GM23248 (cell line): ENCODE measurements at regions not wholly inside any gene's neighbourhood (a gene's known extent, or its start where the extent isn't known, plus 50 kb on each side); places are given as distances from the start of the nearest gene placed in this dataset.

Source experiments
- EZH2 ChIP-seq: fragments of 200-600 bp; sonication (generic); IDR thresholded peaks from 2 replicates; pipeline ENCODE4 v1.6.1; 2018; ENCODE audit warnings: antibody characterized with exemption, mild to moderate bottlenecking; ENCODE audit not compliant: insufficient read depth, poor library complexity, severe bottlenecking
- EZH2phosphoT487 ChIP-seq: fragments of 200-600 bp; sonication (generic); IDR thresholded peaks from 2 replicates; pipeline ENCODE4 v1.6.1; 2018; ENCODE audit warnings: antibody characterized with exemption, moderate library complexity, mild to moderate bottlenecking, low read depth; ENCODE audit not compliant: insufficient read depth

DNA sequence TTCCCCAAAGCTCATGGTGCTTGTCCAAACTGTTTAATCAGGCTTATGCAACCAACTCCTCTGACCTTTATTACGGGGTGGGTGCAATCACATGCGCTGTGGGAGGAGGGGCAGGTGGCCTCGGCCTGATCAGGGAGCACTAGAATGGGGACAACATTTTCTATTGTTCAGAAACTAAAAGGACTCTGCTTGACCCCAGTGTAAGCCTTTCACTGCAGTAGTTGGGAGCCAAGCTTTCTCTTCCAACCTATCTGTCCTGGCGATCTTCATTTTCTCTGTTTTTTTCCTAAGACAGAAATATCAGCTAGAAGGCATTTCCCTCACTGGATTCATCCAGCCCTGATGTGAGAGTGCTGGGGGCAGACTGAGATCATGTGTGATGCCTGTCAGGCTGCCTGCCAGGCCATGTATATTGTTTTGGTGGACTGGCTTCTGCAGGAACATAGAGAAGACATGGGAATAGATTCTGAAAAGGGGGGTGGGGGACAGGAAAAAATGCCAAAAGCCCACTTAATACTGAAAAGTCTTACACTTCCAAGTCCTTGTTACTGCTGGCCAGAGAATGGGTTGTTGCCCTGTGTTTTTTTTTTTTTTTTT lies 627.0 kb upstream of the TBL1XR1 start:
- TF ChIP-seq EZH2phosphoT487: no peak
- no peak for TF ChIP-seq EZH2
